ENCODE measurements at regions not wholly inside any gene's neighbourhood (a gene's known extent, or its start where the extent isn't known, plus 50 kb on each side); places are given as distances from the start of the nearest gene placed in this dataset.

DNA sequence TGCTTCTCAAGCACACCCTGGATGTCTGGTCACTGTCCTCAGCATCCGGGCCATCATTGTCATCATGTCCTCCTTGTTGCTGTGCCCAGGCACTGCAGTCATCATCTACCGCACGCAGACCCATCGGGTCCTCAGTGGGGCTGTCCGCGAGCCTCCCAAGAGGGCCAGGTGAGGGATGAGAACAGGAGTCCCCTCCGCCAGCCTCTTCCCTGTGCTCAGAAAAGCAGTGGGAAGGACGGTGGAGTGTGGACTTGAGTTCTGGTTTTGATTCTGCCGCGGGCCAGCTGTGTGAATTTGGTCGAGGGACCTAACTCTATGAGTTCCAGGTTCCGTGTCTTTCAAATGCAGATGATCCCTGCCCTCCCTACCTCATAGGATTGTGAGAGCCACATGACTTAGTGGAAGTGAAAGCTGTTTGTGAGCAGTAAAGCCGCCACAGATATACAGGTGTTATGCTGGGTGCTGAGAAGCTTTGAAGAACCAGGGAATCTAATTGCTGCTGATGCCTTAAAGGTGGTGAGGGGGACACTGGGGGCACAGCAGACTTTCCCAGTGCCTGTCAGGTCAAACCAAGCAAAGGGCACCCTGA is 122.9 kb upstream of the RAP1B start:
- TF ChIP-seq, protein P1, sequence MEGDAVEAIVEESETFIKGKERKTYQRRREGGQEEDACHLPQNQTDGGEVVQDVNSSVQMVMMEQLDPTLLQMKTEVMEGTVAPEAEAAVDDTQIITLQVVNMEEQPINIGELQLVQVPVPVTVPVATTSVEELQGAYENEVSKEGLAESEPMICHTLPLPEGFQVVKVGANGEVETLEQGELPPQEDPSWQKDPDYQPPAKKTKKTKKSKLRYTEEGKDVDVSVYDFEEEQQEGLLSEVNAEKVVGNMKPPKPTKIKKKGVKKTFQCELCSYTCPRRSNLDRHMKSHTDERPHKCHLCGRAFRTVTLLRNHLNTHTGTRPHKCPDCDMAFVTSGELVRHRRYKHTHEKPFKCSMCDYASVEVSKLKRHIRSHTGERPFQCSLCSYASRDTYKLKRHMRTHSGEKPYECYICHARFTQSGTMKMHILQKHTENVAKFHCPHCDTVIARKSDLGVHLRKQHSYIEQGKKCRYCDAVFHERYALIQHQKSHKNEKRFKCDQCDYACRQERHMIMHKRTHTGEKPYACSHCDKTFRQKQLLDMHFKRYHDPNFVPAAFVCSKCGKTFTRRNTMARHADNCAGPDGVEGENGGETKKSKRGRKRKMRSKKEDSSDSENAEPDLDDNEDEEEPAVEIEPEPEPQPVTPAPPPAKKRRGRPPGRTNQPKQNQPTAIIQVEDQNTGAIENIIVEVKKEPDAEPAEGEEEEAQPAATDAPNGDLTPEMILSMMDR (conservative IDR thresholded peaks at IDR 0.05; ENCODE audit: low read depth, low read length) = no peak
- TF ChIP-seq EZH2phosphoT487 (IDR thresholded peaks at IDR 0.05; ENCODE audit: borderline replicate concordance, low read length) (no peak), EZH2 (IDR thresholded peaks at IDR 0.05; ENCODE audit: low read length, unreplicated experiment) (no peak)
